ENCODE measurements at regions not wholly inside any gene's neighbourhood (a gene's known extent, or its start where the extent isn't known, plus 50 kb on each side); places are given as distances from the start of the nearest gene placed in this dataset.

GRCh38 chr3:66165660-66166059, 55.1 kb upstream of the SLC25A26 start:
- no peak for DNase-seq (ENCODE audit: low read depth in 2 of 2)

- DNase-seq (ENCODE audit: low read depth in 2 of 2) = no peak
Measured at GRCh38 chr3:66164155-66164554, 56.6 kb upstream of the SLC25A26 start.

GRCh38 chr3:66163222-66163621, 57.6 kb upstream of the SLC25A26 start:
- no peak for DNase-seq (ENCODE audit: low read depth in 2 of 2)

GRCh38 chr3:66162766-66163165, 58.0 kb upstream of the SLC25A26 start:
- no peak for DNase-seq (ENCODE audit: low read depth in 2 of 2)

- DNase-seq (ENCODE audit: low read depth in 2 of 2) = no peak
Measured at GRCh38 chr3:66158933-66159683, 61.7 kb upstream of the SLC25A26 start.

GRCh38 chr3:66154444-66154861, 66.3 kb upstream of the SLC25A26 start:
- DNase-seq (ENCODE audit: low read depth in 2 of 2) = no peak

GRCh38 chr3:66153481-66154443, 67.0 kb upstream of the SLC25A26 start:
- DNase-seq (ENCODE audit: low read depth in 2 of 2) = no peak

GRCh38 chr3:66152336-66152735, 68.5 kb upstream of the SLC25A26 start:
- no peak for DNase-seq (ENCODE audit: low read depth in 2 of 2)

GRCh38 chr3:66150977-66151376, 69.8 kb upstream of the SLC25A26 start:
- no peak for DNase-seq (ENCODE audit: low read depth in 2 of 2)

- DNase-seq (ENCODE audit: low read depth in 2 of 2) = no peak
Measured at GRCh38 chr3:66149269-66149668, 71.5 kb upstream of the SLC25A26 start.

- no peak for DNase-seq (ENCODE audit: low read depth in 2 of 2)
Measured at GRCh38 chr3:66145408-66145733, 75.4 kb upstream of the SLC25A26 start.

- DNase-seq (ENCODE audit: low read depth in 2 of 2) = no peak
Measured at GRCh38 chr3:66144568-66145407, 76.0 kb upstream of the SLC25A26 start.

GRCh38 chr3:66142079-66142478, 78.7 kb upstream of the SLC25A26 start:
- DNase-seq (ENCODE audit: low read depth in 2 of 2) = no peak

- DNase-seq (ENCODE audit: low read depth in 2 of 2) = no peak
Measured at GRCh38 chr3:66140743-66141372, 79.9 kb upstream of the SLC25A26 start.

GRCh38 chr3:66140106-66140505, 80.7 kb upstream of the SLC25A26 start:
- no peak for DNase-seq (ENCODE audit: low read depth in 2 of 2)

- DNase-seq (ENCODE audit: low read depth in 2 of 2) = no peak
Measured at GRCh38 chr3:66139415-66139814, 81.4 kb upstream of the SLC25A26 start.

- DNase-seq (ENCODE audit: low read depth in 2 of 2) = peak in 1 of 2 donors; percentile 1
Measured at GRCh38 chr3:66138336-66139313, 82.2 kb upstream of the SLC25A26 start.

- no peak for DNase-seq (ENCODE audit: low read depth in 2 of 2)
Measured at GRCh38 chr3:66136597-66136996, 84.2 kb upstream of the SLC25A26 start.

GRCh38 chr3:66133853-66134445, 86.9 kb upstream of the SLC25A26 start:
- DNase-seq (ENCODE audit: low read depth in 2 of 2) = no peak
